Choroid plexus epithelial cell (primary cell): ENCODE measurements at regions not wholly inside any gene's neighbourhood (a gene's known extent, or its start where the extent isn't known, plus 50 kb on each side); places are given as distances from the start of the nearest gene placed in this dataset.
"Not testable (repeated sequence)": the region's sequence is repeated elsewhere in the genome, so short reads cannot be mapped to it uniquely, and the experiment has no call there.

ENCODE experiments used
- DNase-seq: peaks from one replicate; pipeline ENCODE4 v3.0.0-alpha.2; 2010; ENCODE audit warnings: low read depth
- H3K4me3 ChIP-seq: 2 replicates; pipeline ENCODE4 v1.5.1; 2011; ENCODE audit warnings: low read depth, mild to moderate bottlenecking, control low read depth, low read length, moderate library complexity
- CTCF ChIP-seq: conservative IDR thresholded peaks from 2 replicates; pipeline ENCODE4 v1.5.1; 2011; ENCODE audit warnings: low read depth, mild to moderate bottlenecking, control low read depth, inconsistent platforms, low read length, moderate library complexity

DNA sequence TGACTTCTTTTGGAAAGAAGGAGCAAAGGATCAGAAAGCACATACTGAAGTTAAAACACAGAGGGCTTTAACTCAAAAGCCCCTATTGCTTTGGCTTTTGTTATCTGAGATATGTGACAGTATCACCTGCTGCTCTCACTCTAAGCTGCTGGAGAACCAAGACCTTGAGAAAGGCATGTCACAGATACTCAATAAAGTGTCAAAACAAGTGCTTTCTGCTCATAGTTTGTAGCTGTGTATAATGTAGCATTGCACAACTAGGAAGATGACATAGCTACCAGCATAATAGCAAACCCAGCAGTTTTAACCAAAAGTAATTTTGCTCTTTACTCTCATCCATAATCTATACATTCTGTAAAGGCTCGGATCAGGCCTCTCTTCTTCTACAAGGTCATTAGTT is 159.6 kb downstream of the LHFPL1 start:
- no peak overlapping the region for H3K4me3 ChIP-seq

GRCh38 chrX:112513154-112513553 is 166.6 kb downstream of the LHFPL1 start:
- DNase-seq = peak; percentile 1
- no peak for TF ChIP-seq CTCF
- no peak overlapping the region for H3K4me3 ChIP-seq

More for the DNA sequence above, 159.6 kb downstream of the LHFPL1 start:
- TF ChIP-seq CTCF = no peak
- DNase-seq = no peak

- DNase-seq = no peak
- H3K4me3 ChIP-seq = no peak overlapping the region
- TF ChIP-seq CTCF = no peak
Observed at GRCh38 chrX:112512509-112512908, 167.2 kb downstream of the LHFPL1 start.

DNA sequence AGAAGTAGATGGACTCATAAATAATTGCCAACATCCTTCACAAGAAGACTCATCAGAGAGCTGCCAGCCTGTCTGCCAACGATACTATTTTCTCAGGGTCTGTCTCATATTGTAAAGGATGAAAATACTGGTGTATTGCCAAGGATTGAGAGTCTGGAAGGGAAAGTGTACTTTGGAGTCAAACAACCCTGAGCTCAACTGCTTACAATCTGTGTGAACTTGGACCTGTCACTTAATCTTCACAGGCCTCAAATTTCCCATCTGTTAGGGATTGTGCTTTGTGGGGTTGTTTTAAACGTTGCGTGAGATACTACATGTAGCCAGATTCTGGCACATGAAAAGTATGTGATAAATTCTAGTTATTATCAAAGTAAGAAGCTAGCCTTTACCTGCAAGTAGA is 169.1 kb downstream of the LHFPL1 start:
- no peak for DNase-seq
- H3K4me3 ChIP-seq = no peak overlapping the region
- no peak for TF ChIP-seq CTCF

DNA sequence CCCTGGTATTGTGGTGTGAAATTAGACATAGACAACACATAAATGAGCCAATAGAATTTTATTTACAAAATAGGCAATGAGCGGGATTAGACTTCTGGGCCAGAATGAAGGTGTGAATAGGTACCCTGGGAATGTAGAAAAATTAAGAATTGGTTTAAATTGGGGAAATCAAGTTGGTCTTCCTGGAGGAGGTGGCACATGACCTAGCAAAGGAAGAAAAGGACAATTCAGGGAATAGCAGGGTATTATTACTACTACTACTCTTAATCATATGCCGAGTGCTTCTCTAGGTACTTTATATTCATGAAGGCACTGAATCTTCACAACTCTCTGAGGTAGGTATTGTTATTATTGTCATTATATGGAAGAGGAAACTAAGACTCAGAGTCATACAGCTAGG is 202.1 kb downstream of the LHFPL1 start:
- no peak for DNase-seq
- TF ChIP-seq CTCF = no peak
- no peak overlapping the region for H3K4me3 ChIP-seq

DNA sequence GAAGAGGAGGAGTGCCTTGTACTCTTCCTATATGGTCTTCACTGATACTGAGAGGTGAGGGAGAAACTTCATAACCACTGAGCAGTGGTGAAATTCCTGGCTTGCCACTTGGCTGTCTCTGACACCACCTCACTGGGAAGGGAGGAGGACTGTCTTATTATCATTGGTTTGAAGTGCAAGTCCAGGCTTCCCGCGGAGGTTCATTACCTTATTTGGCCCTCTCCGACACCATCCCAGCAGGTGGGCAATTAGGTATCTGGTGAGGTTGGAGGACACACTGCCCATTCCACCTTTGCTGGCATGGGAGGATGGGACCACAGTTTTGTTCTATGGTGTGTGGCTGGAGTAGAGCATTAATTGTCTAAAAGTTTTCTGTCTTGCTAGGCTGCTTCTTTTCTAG is 206.1 kb downstream of the LHFPL1 start:
- no peak overlapping the region for H3K4me3 ChIP-seq
- no peak for TF ChIP-seq CTCF
- no peak for DNase-seq

DNA sequence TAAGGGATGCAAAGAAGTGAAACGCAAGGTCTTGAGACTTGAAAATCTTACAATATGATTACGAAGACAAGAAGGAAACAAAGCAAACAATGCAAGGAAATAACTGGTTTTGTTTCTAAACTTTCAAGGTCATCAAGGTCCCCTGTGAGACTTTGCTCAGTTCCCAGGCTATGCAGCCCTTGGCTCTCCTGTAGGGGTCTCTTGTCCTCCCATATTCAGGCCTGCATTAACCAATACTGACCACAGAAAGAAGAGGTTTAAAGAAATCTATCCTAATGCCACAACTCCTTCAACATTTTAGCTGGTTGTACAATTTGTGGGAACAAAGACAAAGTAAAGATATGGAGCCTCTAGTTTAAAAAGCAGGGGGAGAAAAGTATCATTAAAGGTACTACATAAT is 209.2 kb downstream of the LHFPL1 start:
- TF ChIP-seq CTCF = no peak
- DNase-seq = no peak
- no peak overlapping the region for H3K4me3 ChIP-seq

GRCh38 chrX:112461949-112462450 is 217.7 kb downstream of the LHFPL1 start:
- not testable (repeated sequence) for DNase-seq, H3K4me3 ChIP-seq
